T-helper 1 cell treated with Interleukin-12 subunit alpha and Interleukin-12 subunit beta and Interleukin-4 antibody, amounts not matched to agents 30 μg/mL and 1 μg/mL, for 36 hours (primary cell): ENCODE measurements at regions not wholly inside any gene's neighbourhood (a gene's known extent, or its start where the extent isn't known, plus 50 kb on each side); places are given as distances from the start of the nearest gene placed in this dataset.

Experiments used
- H3K27ac Mint-ChIP-seq: one replicate; pipeline ENCODE4 v1.8.0; 2021; ENCODE audit warnings: mild to moderate bottlenecking, mixed read lengths
- H3K27me3 Mint-ChIP-seq: one replicate; pipeline ENCODE4 v1.8.0; 2021; ENCODE audit warnings: low read depth, mixed read lengths
- H3K36me3 Mint-ChIP-seq: one replicate; pipeline ENCODE4 v1.8.0; 2021; ENCODE audit warnings: low read depth, mixed read lengths
- H3K4me1 Mint-ChIP-seq: one replicate; pipeline ENCODE4 v1.8.0; 2021; ENCODE audit warnings: low read depth, mixed read lengths
- H3K4me3 Mint-ChIP-seq: one replicate; pipeline ENCODE4 v1.8.0; 2021; ENCODE audit warnings: mild to moderate bottlenecking, moderate library complexity, mixed read lengths
- H3K9me3 Mint-ChIP-seq: one replicate; pipeline ENCODE4 v1.8.0; 2021; ENCODE audit warnings: mixed read lengths

GRCh38 chr3:102736288-102736974 is 301.6 kb downstream of the ZPLD1 start:
- no peaks in the 10 kb centered on the region for H3K36me3 Mint-ChIP-seq
- H3K27ac Mint-ChIP-seq, result no peak overlapping the region
- H3K27me3 Mint-ChIP-seq, result no peaks in the 10 kb centered on the region
- H3K9me3 Mint-ChIP-seq, result no peaks in the 10 kb centered on the region
- H3K4me3 Mint-ChIP-seq, result no peak overlapping the region
- no peaks in the 10 kb centered on the region for H3K4me1 Mint-ChIP-seq

GRCh38 chr3:102736975-102737304 is 302.1 kb downstream of the ZPLD1 start:
- Mint-ChIP-seq H3K27me3 (no peaks in the 10 kb centered on the region), H3K36me3 (no peaks in the 10 kb centered on the region), H3K9me3 (no peaks in the 10 kb centered on the region), H3K4me1 (no peaks in the 10 kb centered on the region), H3K4me3 (no peak overlapping the region), H3K27ac (no peak overlapping the region)

GRCh38 chr3:102737353-102737752 is 302.5 kb downstream of the ZPLD1 start:
- Mint-ChIP-seq H3K9me3 (no peaks in the 10 kb centered on the region), H3K4me1 (no peaks in the 10 kb centered on the region), H3K36me3 (no peaks in the 10 kb centered on the region), H3K4me3 (no peak overlapping the region), H3K27ac (no peak overlapping the region), H3K27me3 (no peaks in the 10 kb centered on the region)

GRCh38 chr3:102741105-102741504 is 306.3 kb downstream of the ZPLD1 start:
- no peak overlapping the region for H3K4me3 Mint-ChIP-seq

GRCh38 chr3:102741694-102742093 is 306.9 kb downstream of the ZPLD1 start:
- Mint-ChIP-seq H3K9me3 (no peaks in the 10 kb centered on the region), H3K36me3 (no peaks in the 10 kb centered on the region), H3K4me1 (no peaks in the 10 kb centered on the region)

More at GRCh38 chr3:102741105-102741504, 306.3 kb downstream of the ZPLD1 start:
- Mint-ChIP-seq H3K4me1 (no peaks in the 10 kb centered on the region), H3K27me3 (no peaks in the 10 kb centered on the region), H3K27ac (no peak overlapping the region), H3K9me3 (no peaks in the 10 kb centered on the region), H3K36me3 (no peaks in the 10 kb centered on the region)

GRCh38 chr3:102745881-102746280 is 311.1 kb downstream of the ZPLD1 start:
- H3K9me3 Mint-ChIP-seq, result no peaks in the 10 kb centered on the region
- H3K36me3 Mint-ChIP-seq, result no peaks in the 10 kb centered on the region
- no peaks in the 10 kb centered on the region for H3K27me3 Mint-ChIP-seq
- H3K4me1 Mint-ChIP-seq, result no peaks in the 10 kb centered on the region
- no peak overlapping the region for H3K4me3 Mint-ChIP-seq
- no peak overlapping the region for H3K27ac Mint-ChIP-seq

More at GRCh38 chr3:102741694-102742093, 306.9 kb downstream of the ZPLD1 start:
- Mint-ChIP-seq H3K27ac (no peak overlapping the region), H3K4me3 (no peak overlapping the region), H3K27me3 (no peaks in the 10 kb centered on the region)

GRCh38 chr3:102747611-102748010 is 312.8 kb downstream of the ZPLD1 start:
- Mint-ChIP-seq H3K27ac (no peak overlapping the region), H3K9me3 (no peaks in the 10 kb centered on the region), H3K27me3 (no peaks in the 10 kb centered on the region), H3K4me3 (no peak overlapping the region), H3K36me3 (no peaks in the 10 kb centered on the region), H3K4me1 (no peaks in the 10 kb centered on the region)

GRCh38 chr3:102748646-102749045 is 313.8 kb downstream of the ZPLD1 start:
- Mint-ChIP-seq H3K9me3 (no peaks in the 10 kb centered on the region), H3K27ac (no peak overlapping the region), H3K27me3 (no peaks in the 10 kb centered on the region), H3K4me1 (no peaks in the 10 kb centered on the region), H3K36me3 (no peaks in the 10 kb centered on the region), H3K4me3 (no peak overlapping the region)

- H3K9me3 Mint-ChIP-seq, result no peaks in the 10 kb centered on the region
- H3K4me1 Mint-ChIP-seq, result no peaks in the 10 kb centered on the region
- no peaks in the 10 kb centered on the region for H3K27me3 Mint-ChIP-seq
- H3K4me3 Mint-ChIP-seq, result no peak overlapping the region
- H3K36me3 Mint-ChIP-seq, result no peaks in the 10 kb centered on the region
- no peak overlapping the region for H3K27ac Mint-ChIP-seq
Observed at GRCh38 chr3:102750322-102750721, 315.5 kb downstream of the ZPLD1 start.

GRCh38 chr3:102753901-102754300 is 319.1 kb downstream of the ZPLD1 start:
- Mint-ChIP-seq H3K27ac (no peak overlapping the region), H3K4me1 (no peaks in the 10 kb centered on the region), H3K27me3 (no peaks in the 10 kb centered on the region), H3K36me3 (no peaks in the 10 kb centered on the region), H3K9me3 (no peaks in the 10 kb centered on the region), H3K4me3 (no peak overlapping the region)

GRCh38 chr3:102756706-102757105 is 321.9 kb downstream of the ZPLD1 start:
- H3K4me1 Mint-ChIP-seq, result no peaks in the 10 kb centered on the region
- H3K9me3 Mint-ChIP-seq, result no peaks in the 10 kb centered on the region
- no peak overlapping the region for H3K27ac Mint-ChIP-seq
- no peak overlapping the region for H3K4me3 Mint-ChIP-seq
- no peaks in the 10 kb centered on the region for H3K36me3 Mint-ChIP-seq
- no peaks in the 10 kb centered on the region for H3K27me3 Mint-ChIP-seq

- no peaks in the 10 kb centered on the region for H3K4me1 Mint-ChIP-seq
- no peak overlapping the region for H3K4me3 Mint-ChIP-seq
- H3K27me3 Mint-ChIP-seq, result no peaks in the 10 kb centered on the region
- no peaks in the 10 kb centered on the region for H3K36me3 Mint-ChIP-seq
- no peak overlapping the region for H3K27ac Mint-ChIP-seq
- no peaks in the 10 kb centered on the region for H3K9me3 Mint-ChIP-seq
Observed at GRCh38 chr3:102757950-102758349, 323.1 kb downstream of the ZPLD1 start.

- Mint-ChIP-seq H3K36me3 (no peaks in the 10 kb centered on the region), H3K27ac (no peak overlapping the region), H3K9me3 (no peaks in the 10 kb centered on the region), H3K4me1 (no peaks in the 10 kb centered on the region), H3K4me3 (no peak overlapping the region), H3K27me3 (no peaks in the 10 kb centered on the region)
Observed at GRCh38 chr3:102761766-102762165, 327.0 kb downstream of the ZPLD1 start.

GRCh38 chr3:102790747-102791325 is 356.0 kb downstream of the ZPLD1 start:
- Mint-ChIP-seq H3K27me3 (no peaks in the 10 kb centered on the region), H3K9me3 (no peaks in the 10 kb centered on the region), H3K4me1 (no peaks in the 10 kb centered on the region), H3K27ac (no peak overlapping the region), H3K36me3 (no peaks in the 10 kb centered on the region), H3K4me3 (no peak overlapping the region)

GRCh38 chr3:102791641-102792589 is 357.1 kb downstream of the ZPLD1 start:
- H3K27me3 Mint-ChIP-seq, result no peaks in the 10 kb centered on the region
- H3K9me3 Mint-ChIP-seq, result no peaks in the 10 kb centered on the region
- no peak overlapping the region for H3K4me3 Mint-ChIP-seq
- no peaks in the 10 kb centered on the region for H3K36me3 Mint-ChIP-seq
- H3K4me1 Mint-ChIP-seq, result no peaks in the 10 kb centered on the region
- no peak overlapping the region for H3K27ac Mint-ChIP-seq
